Small intestine (tissue), 7 donors: ENCODE measurements at regions not wholly inside any gene's neighbourhood (a gene's known extent, or its start where the extent isn't known, plus 50 kb on each side); places are given as distances from the start of the nearest gene placed in this dataset.
A peak's percentile ranks its signal among the peaks of the same experiment; 100 is the strongest.

Experiments used
- DNase-seq, 2 donors: peaks; one replicate each; pipeline versions ENCODE4 v3.0.0 to v3.0.0-alpha.2; 2013
- FAIRE-seq: peaks from 2 replicates; lab custom pipeline; 2012; peaks lifted over from hg19 to GRCh38; lab: Jason Lieb, UNC
- H3K27ac ChIP-seq, 3 donors: one replicate each; pipeline ENCODE4 v1.5.1; 2013; ENCODE audit warnings: low read length in 2 of 3, mild to moderate bottlenecking in 2 of 3, control low read depth in 1 of 3, inconsistent platforms in 1 of 3, low read depth in 1 of 3, moderate library complexity in 1 of 3
- H3K27me3 ChIP-seq, 3 donors: one replicate each; pipeline ENCODE4 v1.6.1; 2013; ENCODE audit warnings: low read length in 3 of 3, inconsistent platforms in 1 of 3; ENCODE audit not compliant: control insufficient read depth in 3 of 3, insufficient read depth in 3 of 3
- H3K36me3 ChIP-seq, 3 donors: one replicate each; pipeline ENCODE4 v1.6.1; 2013; ENCODE audit warnings: low read length in 3 of 3, inconsistent platforms in 1 of 3, low read depth in 1 of 3, mild to moderate bottlenecking in 1 of 3, moderate library complexity in 1 of 3; ENCODE audit not compliant: control insufficient read depth in 3 of 3, insufficient read depth in 2 of 3
- H3K4me1 ChIP-seq, 3 donors: one replicate each; pipeline ENCODE4 v1.6.1; 2013; ENCODE audit warnings: low read length in 2 of 3, inconsistent platforms in 1 of 3, low read depth in 1 of 3, mild to moderate bottlenecking in 1 of 3, moderate library complexity in 1 of 3; ENCODE audit not compliant: control insufficient read depth in 3 of 3, insufficient read depth in 2 of 3
- H3K4me3 ChIP-seq, 3 donors: one replicate each; pipeline ENCODE4 v1.5.1; 2013; ENCODE audit warnings: low read length in 3 of 3, control low read depth in 1 of 3, inconsistent platforms in 1 of 3, low read depth in 1 of 3, mild to moderate bottlenecking in 1 of 3, moderate library complexity in 1 of 3
- H3K9me3 ChIP-seq, 2 donors: one replicate each; pipeline ENCODE4 v1.6.1; 2013; ENCODE audit warnings: low read depth in 1 of 2, low read length in 1 of 2; ENCODE audit not compliant: control insufficient read depth in 2 of 2, insufficient read depth in 1 of 2
- WGBS, 3 donors: extraction: QIAGEN DNeasy Blood & Tissue Kit; methylation state at CpG; one replicate each; pipeline ENCODE4 v1.1.7; 2013; 5-methylcytosine and 5-hydroxymethylcytosine counted together
- donor health status: healthy with polysubstance abuse.
- donor health status: control.
- donor health status: control.
- donor health status: Bipolar disorder and iron deficiency.
- donor health status: healthy.

DNA sequence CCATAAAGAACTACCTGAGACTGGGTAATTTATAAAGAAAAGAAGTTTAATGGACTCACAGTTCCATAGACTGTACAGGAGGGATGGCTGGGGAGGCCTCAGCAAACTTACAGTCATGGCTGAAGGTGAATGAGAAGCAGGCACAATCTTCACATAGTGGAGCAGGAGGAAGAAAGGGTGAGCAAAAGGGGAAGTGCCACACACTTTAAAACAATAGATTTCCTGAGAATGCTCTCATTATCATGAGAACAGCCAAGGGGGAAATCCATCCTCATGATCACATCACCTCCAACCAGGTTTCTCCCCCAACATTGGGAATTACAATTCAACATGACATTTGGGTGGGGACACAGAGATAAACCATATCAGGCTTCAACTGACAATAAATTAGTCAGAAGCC lies 664.9 kb downstream of the TAF11L14 start:
- Histone ChIP-seq H3K36me3 (no peaks in the 10 kb centered on the region), H3K9me3 (no peaks in the 10 kb centered on the region), H3K27ac (no peak overlapping the region), H3K27me3 (no peaks in the 10 kb centered on the region), H3K4me3 (no peak overlapping the region), H3K4me1 (no peaks in the 10 kb centered on the region)
- no peak for DNase-seq
- FAIRE-seq, result no peak

DNA sequence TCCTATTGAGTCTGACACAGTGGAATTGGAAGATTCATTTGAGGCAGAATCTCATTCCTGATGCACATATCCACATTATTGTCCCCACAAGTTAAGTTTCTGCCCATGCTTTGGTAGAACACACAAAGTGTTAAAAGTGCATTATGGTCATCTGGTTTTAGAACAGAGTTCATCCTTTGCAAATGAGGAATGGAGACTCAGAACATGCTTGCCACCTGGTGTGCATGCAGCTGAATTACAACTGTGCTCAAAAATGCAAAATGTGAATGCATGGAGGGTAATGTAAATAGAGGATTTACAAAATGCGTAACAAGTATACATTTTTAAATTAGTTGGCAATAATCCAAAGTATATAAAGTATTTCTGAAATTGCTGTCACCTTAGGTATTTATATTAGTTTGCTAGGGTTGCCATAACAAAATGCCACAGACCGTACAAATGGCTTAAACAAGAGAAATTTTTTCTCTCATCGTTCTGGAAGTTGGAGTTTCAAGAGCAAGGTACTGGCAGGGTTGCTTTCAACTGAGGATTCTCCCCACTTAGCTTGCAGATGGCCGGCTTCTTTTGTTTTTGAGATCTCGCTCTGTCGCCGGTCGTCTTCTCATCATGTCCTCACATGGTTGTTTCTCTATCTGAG lies 671.1 kb downstream of the TAF11L14 start:
- no peaks in the 10 kb centered on the region for H3K4me1 ChIP-seq
- 62 to 77% (median 75%) methylated on average over 8 of the region's 8 CpGs for WGBS, 3 donors

DNA sequence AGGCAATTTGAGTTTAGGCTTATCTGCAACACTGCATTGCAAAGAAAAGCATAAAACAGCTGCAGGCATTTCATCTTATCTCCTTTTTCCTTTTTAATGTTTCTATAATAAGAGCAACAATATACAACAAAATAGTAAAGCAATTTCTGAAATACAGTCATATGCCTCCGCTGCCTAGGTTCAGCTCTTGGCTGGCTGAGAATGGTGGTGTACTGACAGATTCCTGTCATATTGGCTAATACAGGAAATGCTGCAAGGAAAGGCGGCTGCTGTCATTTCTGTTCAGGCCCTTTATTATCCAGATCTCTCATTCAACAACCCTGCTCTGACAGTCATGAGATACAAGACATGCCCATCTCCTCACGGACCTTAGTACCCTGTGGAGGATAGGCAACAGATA lies 677.0 kb downstream of the TAF11L14 start:
- Histone ChIP-seq H3K27me3 (no peaks in the 10 kb centered on the region), H3K36me3 (no peaks in the 10 kb centered on the region), H3K9me3 (no peaks in the 10 kb centered on the region), H3K27ac (no peak overlapping the region), H3K4me1 (no peaks in the 10 kb centered on the region), H3K4me3 (no peak overlapping the region)
- FAIRE-seq, result no peak
- WGBS, 3 donors, result 67 to 77% (median 71%) methylated on average over 3 of the region's 3 CpGs
- DNase-seq, result no peak

More for the DNA sequence above, 671.1 kb downstream of the TAF11L14 start:
- Histone ChIP-seq H3K36me3 (no peaks in the 10 kb centered on the region), H3K27me3 (no peaks in the 10 kb centered on the region), H3K27ac (no peak overlapping the region), H3K9me3 (no peaks in the 10 kb centered on the region), H3K4me3 (no peak overlapping the region)
- FAIRE-seq, result no peak
- DNase-seq, result peak; percentile 2 to 21

DNA sequence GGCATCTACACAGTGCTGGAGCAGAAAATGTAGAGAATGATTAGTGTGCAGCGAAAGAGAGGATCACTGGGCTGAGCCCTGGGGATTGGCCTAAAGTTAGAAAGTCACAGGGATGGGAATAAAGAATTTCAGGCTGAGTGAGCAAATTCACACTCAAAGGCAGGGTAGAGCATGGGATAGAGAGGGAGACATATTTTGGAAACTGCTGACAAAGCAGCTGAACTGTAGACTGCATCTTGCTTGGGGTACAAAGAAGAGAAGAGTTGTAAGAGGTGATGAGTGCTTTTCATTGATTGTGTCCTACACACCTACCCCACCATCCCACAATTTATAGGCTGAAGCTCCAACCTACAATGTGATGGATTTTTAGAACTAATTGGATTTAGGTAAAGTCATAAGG lies 677.8 kb downstream of the TAF11L14 start:
- Histone ChIP-seq H3K36me3 (no peaks in the 10 kb centered on the region), H3K9me3 (no peaks in the 10 kb centered on the region), H3K27ac (no peak overlapping the region), H3K4me3 (no peak overlapping the region), H3K27me3 (no peaks in the 10 kb centered on the region), H3K4me1 (no peaks in the 10 kb centered on the region)
- FAIRE-seq (no peak), DNase-seq (no peak)
- 78 to 87% (median 84%) methylated on average over 1 of the region's 1 CpG for WGBS, 3 donors

DNA sequence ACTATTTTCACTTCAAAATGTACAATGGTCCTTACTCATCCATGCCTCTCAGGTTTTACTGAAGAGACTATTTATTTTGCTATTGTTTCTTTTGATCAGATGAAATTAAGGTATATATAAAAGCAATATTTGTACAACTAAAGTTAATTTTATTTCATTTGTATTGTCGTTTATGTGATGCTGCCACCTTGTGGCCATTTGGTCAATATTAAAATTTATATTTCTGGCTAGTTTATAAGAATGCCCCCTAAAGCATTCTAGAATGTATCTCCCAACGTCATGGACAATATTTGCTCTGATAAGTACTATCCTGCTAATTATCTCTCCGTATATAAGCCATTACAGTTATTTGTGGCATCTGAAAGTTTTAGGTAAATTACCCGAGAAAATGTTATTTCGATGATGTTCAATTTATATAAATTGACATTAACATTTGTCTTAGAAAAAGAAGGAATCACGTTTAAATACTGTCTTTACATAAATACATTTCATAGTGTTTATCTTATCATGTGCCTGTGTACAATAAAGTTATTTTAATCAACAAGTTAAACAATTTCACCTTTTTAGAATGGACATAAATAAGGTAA lies 680.0 kb downstream of the TAF11L14 start:
- 35 to 37% (median 36%) methylated on average over 6 of the region's 6 CpGs for whole genome bisulfite sequencing, 3 donors
- FAIRE-seq (peak; percentile 5), DNase-seq (peak; percentile 3 to 10)
- H3K4me3 ChIP-seq, result no peak overlapping the region
- H3K36me3 ChIP-seq, result no peaks in the 10 kb centered on the region
- H3K27me3 ChIP-seq, result no peaks in the 10 kb centered on the region
- H3K9me3 ChIP-seq, result no peaks in the 10 kb centered on the region
- no peak overlapping the region for H3K27ac ChIP-seq
- H3K4me1 ChIP-seq, result no peaks in the 10 kb centered on the region

DNA sequence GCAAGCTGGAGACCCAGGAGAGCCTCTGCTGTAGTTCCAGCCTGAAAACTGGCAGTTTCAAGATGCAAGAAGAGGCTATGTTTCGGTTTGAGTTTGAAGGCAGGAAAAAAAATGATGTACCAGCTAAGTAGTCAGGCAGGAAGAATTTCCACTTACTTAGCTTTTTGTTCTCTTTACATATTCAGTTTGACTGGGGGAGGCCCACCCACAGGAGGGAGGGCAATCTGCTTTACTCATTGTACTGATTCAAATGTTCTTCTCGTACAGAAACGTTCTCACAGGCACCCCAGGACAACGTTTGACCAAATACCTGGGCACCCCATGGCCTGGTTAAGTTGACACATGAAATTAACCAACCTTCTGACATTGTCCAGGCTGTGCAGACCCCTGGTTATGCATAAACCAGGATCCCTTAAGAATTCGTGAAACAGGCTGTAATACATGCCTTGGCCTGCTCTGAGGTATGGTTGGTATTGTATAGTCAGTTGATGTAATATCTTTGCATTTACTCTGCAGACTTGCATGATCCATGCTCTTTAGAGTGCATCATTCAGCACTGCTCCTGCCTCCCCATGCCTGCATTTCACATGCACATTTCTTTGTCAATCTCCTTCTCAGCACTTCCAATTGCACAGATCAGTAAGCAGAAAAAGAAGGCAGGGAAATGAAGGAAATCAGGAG lies 687.1 kb downstream of the TAF11L14 start:
- 55 to 61% (median 60%) methylated on average over 5 of the region's 5 CpGs for WGBS, 3 donors
- no peak for FAIRE-seq
- no peak overlapping the region for H3K4me3 ChIP-seq

DNA sequence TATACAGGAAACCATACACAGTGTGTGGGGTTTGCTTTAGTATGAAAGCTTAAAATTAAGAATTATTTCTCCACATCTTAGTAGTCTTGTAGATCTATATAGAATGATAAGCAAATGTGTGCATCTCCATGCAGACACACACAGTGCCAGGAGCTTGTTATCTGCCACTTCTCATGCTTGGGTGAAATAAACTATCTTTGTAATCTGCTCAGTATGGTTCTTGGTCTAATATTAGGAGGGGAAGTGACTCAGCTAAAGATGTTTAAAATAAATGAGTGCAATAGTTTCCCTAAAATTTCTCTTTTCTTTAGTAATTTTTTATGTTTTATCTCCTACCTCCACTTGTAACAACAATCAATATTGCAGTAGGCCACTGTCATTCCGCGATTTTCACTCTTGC lies 689.6 kb downstream of the TAF11L14 start:
- FAIRE-seq (no peak), DNase-seq (no peak)
- no peaks in the 10 kb centered on the region for H3K9me3 ChIP-seq
- no peaks in the 10 kb centered on the region for H3K27me3 ChIP-seq
- no peak overlapping the region for H3K4me3 ChIP-seq
- no peaks in the 10 kb centered on the region for H3K4me1 ChIP-seq
- H3K36me3 ChIP-seq, result no peaks in the 10 kb centered on the region
- no peak overlapping the region for H3K27ac ChIP-seq
- 84 to 92% (median 90%) methylated on average over 2 of the region's 2 CpGs for WGBS, 3 donors

More for the DNA sequence above, 687.1 kb downstream of the TAF11L14 start:
- Histone ChIP-seq H3K4me1 (no peaks in the 10 kb centered on the region), H3K9me3 (no peaks in the 10 kb centered on the region), H3K27me3 (no peaks in the 10 kb centered on the region), H3K27ac (no peak overlapping the region), H3K36me3 (no peaks in the 10 kb centered on the region)
- DNase-seq, result no peak

DNA sequence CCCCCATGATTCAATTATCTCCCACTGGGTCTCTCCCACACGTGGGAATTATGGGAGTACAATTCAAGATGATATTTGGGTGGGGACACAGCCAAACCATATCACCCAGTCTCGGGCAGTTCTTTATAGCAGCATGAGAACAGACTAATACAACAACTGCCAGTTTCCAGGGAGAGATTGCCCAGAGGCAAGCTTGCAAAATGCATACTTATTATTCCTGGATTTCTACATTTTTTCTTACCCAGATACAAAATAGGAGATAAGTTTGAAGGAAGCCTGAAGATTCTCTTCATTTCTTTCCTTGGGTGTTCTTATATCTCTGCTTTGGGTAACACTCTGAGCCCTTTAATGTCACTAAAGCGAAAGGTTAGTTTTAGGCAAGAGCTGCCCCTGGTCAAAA lies 691.2 kb downstream of the TAF11L14 start:
- H3K9me3 ChIP-seq, result no peaks in the 10 kb centered on the region
- DNase-seq, result no peak
- no peaks in the 10 kb centered on the region for H3K36me3 ChIP-seq
- no peaks in the 10 kb centered on the region for H3K27me3 ChIP-seq
- FAIRE-seq, result no peak
- no peak overlapping the region for H3K27ac ChIP-seq
- WGBS, 3 donors, result 63 to 68% (median 65%) methylated on average over 3 of the region's 3 CpGs
- no peaks in the 10 kb centered on the region for H3K4me1 ChIP-seq
- no peak overlapping the region for H3K4me3 ChIP-seq
